ENCODE measurements at regions not wholly inside any gene's neighbourhood (a gene's known extent, or its start where the extent isn't known, plus 50 kb on each side); places are given as distances from the start of the nearest gene placed in this dataset.

- H3K4me2 ChIP-seq (ENCODE audit: low read depth, low read length, poor library complexity, severe bottlenecking), result no peak overlapping the region
- H3K79me2 ChIP-seq (ENCODE audit: insufficient read depth, low read length), result no peaks in the 10 kb centered on the region
- no peak overlapping the region for H2AFZ ChIP-seq (ENCODE audit: low read length)
- H3K9ac ChIP-seq (ENCODE audit: low read depth, low read length, poor library complexity, severe bottlenecking), result no peak overlapping the region
- no peak overlapping the region for H3K4me3 ChIP-seq (ENCODE audit: low read length, poor library complexity, severe bottlenecking)
- H3K27me3 ChIP-seq (ENCODE audit: insufficient read depth, low read length, poor library complexity, severe bottlenecking), result no peaks in the 10 kb centered on the region
- TF ChIP-seq EZH2phosphoT487 (IDR thresholded peaks at IDR 0.05; ENCODE audit: borderline replicate concordance) (no peak), CTCF (conservative IDR thresholded peaks at IDR 0.05; ENCODE audit: low read length) (no peak)
- H3K9me3 ChIP-seq (ENCODE audit: insufficient read depth, low read depth, low read length), result no peaks in the 10 kb centered on the region
- H3K4me1 ChIP-seq (ENCODE audit: insufficient read depth, low read length, poor library complexity, severe bottlenecking), result no peaks in the 10 kb centered on the region
- H3K9me2 ChIP-seq (replicated peaks; ENCODE audit: low read depth, low read length), result no peaks in the 10 kb centered on the region
- no peaks in the 10 kb centered on the region for H4K20me1 ChIP-seq (ENCODE audit: insufficient read depth, low read length, poor library complexity, severe bottlenecking)
- no peaks in the 10 kb centered on the region for H3F3A ChIP-seq (ENCODE audit: low read depth)
- H3K36me3 ChIP-seq (ENCODE audit: insufficient read depth, low read length), result no peaks in the 10 kb centered on the region
Observed at GRCh38 chr11:104222464-104222863, 58.5 kb upstream of the PDGFD start.

GRCh38 chr11:104221455-104221854 lies 57.5 kb upstream of the PDGFD start:
- TF ChIP-seq CTCF (conservative IDR thresholded peaks at IDR 0.05; ENCODE audit: low read length) (no peak), EZH2phosphoT487 (IDR thresholded peaks at IDR 0.05; ENCODE audit: borderline replicate concordance) (no peak)

DNA sequence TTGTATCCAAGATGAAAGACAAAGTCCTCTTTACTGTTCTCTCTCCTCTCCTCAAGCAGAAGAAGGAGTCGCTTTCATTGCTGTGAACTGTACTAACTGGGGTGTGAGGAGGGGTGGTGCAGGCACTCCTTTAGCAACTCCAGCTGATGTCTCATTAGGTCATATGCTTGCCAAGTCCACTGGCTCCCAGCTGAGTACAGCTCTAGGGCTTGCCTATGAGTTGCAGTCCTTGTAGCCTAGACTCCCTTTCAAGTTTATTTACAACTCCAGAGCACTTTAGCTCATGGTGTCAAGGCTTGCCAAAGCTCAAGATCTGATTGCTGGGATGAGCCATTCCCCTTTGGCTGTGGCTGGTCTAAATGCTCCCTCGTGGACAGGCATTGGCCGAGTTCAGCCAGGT lies 55.1 kb upstream of the PDGFD start:
- no peaks in the 10 kb centered on the region for H3K9me3 ChIP-seq (ENCODE audit: insufficient read depth, low read depth, low read length)
- H2AFZ ChIP-seq (ENCODE audit: low read length), result no peak overlapping the region
- no peaks in the 10 kb centered on the region for H3K27me3 ChIP-seq (ENCODE audit: insufficient read depth, low read length, poor library complexity, severe bottlenecking)
- H3K9ac ChIP-seq (ENCODE audit: low read depth, low read length, poor library complexity, severe bottlenecking), result no peak overlapping the region
- no peaks in the 10 kb centered on the region for H3F3A ChIP-seq (ENCODE audit: low read depth)
- H3K79me2 ChIP-seq (ENCODE audit: insufficient read depth, low read length), result no peaks in the 10 kb centered on the region
- no peaks in the 10 kb centered on the region for H3K4me1 ChIP-seq (ENCODE audit: insufficient read depth, low read length, poor library complexity, severe bottlenecking)
- no peak overlapping the region for H3K4me3 ChIP-seq (ENCODE audit: low read length, poor library complexity, severe bottlenecking)
- H3K36me3 ChIP-seq (ENCODE audit: insufficient read depth, low read length), result no peaks in the 10 kb centered on the region
- no peak overlapping the region for H3K4me2 ChIP-seq (ENCODE audit: low read depth, low read length, poor library complexity, severe bottlenecking)
- no peaks in the 10 kb centered on the region for H4K20me1 ChIP-seq (ENCODE audit: insufficient read depth, low read length, poor library complexity, severe bottlenecking)
- TF ChIP-seq CTCF (conservative IDR thresholded peaks at IDR 0.05; ENCODE audit: low read length) (no peak), EZH2phosphoT487 (IDR thresholded peaks at IDR 0.05; ENCODE audit: borderline replicate concordance) (no peak)
- no peaks in the 10 kb centered on the region for H3K9me2 ChIP-seq (replicated peaks; ENCODE audit: low read depth, low read length)

More at GRCh38 chr11:104221455-104221854, 57.5 kb upstream of the PDGFD start:
- Histone ChIP-seq H3K4me1 (ENCODE audit: insufficient read depth, low read length, poor library complexity, severe bottlenecking) (no peaks in the 10 kb centered on the region), H2AFZ (ENCODE audit: low read length) (no peak overlapping the region), H3K27me3 (ENCODE audit: insufficient read depth, low read length, poor library complexity, severe bottlenecking) (no peaks in the 10 kb centered on the region), H3K4me2 (ENCODE audit: low read depth, low read length, poor library complexity, severe bottlenecking) (no peak overlapping the region), H3K79me2 (ENCODE audit: insufficient read depth, low read length) (no peaks in the 10 kb centered on the region), H3K4me3 (ENCODE audit: low read length, poor library complexity, severe bottlenecking) (no peak overlapping the region), H3F3A (ENCODE audit: low read depth) (no peaks in the 10 kb centered on the region), H3K9me2 (replicated peaks; ENCODE audit: low read depth, low read length) (no peaks in the 10 kb centered on the region), H3K9ac (ENCODE audit: low read depth, low read length, poor library complexity, severe bottlenecking) (no peak overlapping the region), H3K36me3 (ENCODE audit: insufficient read depth, low read length) (no peaks in the 10 kb centered on the region), H3K9me3 (ENCODE audit: insufficient read depth, low read depth, low read length) (no peaks in the 10 kb centered on the region), H4K20me1 (ENCODE audit: insufficient read depth, low read length, poor library complexity, severe bottlenecking) (no peaks in the 10 kb centered on the region)

Data from Loucy (cell line).